ENCODE measurements at regions not wholly inside any gene's neighbourhood (a gene's known extent, or its start where the extent isn't known, plus 50 kb on each side); places are given as distances from the start of the nearest gene placed in this dataset.

DNA sequence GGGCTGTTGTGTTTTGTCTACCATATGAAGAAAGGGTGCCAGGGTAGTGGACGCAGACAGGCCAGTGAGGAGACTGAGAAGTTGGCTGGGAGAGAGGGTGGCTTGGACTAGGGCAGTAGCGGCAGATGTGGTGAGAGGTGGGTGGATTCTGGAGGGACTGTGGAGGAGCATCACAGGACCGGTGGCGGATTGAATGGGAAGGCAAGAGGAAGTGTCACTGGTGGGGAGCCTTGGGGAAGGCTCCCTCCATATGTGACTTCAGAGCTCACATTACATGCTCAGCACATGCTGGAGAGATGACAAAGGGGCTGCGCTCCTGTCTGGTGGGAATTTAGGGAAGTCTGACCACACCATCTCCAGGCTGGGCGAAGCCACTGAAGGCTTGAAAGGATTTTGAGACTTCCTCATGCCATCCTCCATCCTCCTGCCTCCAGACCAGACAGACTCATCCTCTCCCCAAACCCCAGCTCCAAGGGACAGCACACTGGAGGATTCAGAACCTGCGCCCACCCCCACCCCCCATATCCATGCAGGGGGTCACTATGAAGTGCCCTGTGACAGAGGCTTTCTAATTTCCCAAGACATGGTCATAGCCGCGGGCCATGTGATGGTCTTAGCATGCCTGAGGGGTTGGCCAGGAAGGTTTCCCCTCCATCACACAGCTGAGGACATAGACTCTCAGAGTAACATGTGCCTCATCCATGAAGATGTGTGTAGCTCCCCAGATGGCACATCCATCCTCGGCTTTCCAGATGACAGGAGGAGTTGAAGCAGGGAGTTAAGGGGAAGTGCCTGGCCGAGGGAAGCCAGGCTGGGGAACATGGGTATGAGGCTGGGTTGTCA is 138.8 kb upstream of the WNT4 start (continued):
- no peak for TF ChIP-seq ATF7 (IDR thresholded peaks at IDR 0.05)
- TF ChIP-seq ATF7 (CRISPR knock-in tag; IDR thresholded peaks at IDR 0.05) = no peak
- TF ChIP-seq CHD4 (IDR thresholded peaks at IDR 0.05; ENCODE audit: borderline replicate concordance, low read length) = no peak
- TF ChIP-seq ZNF713 (CRISPR knock-in tag; IDR thresholded peaks at IDR 0.05) = no peak
- TF ChIP-seq ESRRA (CRISPR knock-in tag; IDR thresholded peaks at IDR 0.05; ENCODE audit: low read depth) = no peak
- no peak for TF ChIP-seq NKX3-1 (CRISPR knock-in tag; IDR thresholded peaks at IDR 0.05)

DNA sequence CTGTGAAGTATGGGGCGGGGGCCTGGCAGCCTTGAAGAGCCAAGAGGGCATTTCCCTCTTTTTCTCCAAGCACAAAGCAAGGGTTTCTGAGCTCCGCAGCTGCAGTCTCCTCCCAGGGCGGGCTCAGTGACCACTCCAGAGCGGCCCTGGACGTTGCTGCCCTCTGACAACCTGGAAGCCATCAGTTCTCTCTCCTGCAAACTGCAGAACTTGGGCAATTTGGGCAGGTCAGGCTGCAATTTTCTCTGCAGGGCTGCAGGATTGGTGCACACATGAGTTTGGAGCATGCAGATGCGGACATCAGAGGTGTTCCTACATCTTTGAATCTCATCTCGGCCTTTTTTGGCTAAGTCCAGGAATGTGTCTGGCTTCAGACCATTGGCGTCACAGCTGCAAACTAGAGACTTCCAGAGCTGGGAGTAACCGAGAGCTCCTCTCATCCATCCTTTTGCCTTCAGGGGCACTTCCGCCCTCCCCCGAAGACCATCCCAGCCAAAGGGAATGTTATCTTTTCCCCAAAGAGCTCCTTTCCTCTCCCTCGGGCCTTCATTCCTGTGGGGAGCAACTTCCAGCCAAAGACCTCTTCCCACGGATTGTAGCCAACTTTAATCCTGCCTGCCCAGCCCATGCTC is 139.6 kb upstream of the WNT4 start:
- intact Hi-C loops (cut with micrococcal nuclease; ENCODE audit: unreplicated experiment) (no loop called here), in situ Hi-C loops (cut with HindIII; ENCODE audit: extremely low pct_ligation_motif_present, low pct_unique_long_range_greater_than_20kb) (no loop called here)
- Histone ChIP-seq H3K27ac (ENCODE audit: extremely low read length, insufficient read depth, low read length) (no peak overlapping the region), H3K4me1 (ENCODE audit: insufficient read depth, low read length) (peaks cover 16% of the 10 kb centered on the region), H3K27me3 (ENCODE audit: control insufficient read depth in 1 of 2, insufficient read depth in 2 of 2, low read length in 2 of 2) (peaks cover 0 to 27% of the 10 kb centered on the region in 2 experiments; a peak in 3 of 5 replicates), H3K9me3 (ENCODE audit: low read length) (no peaks in the 10 kb centered on the region), H3K9ac (ENCODE audit: insufficient read depth, low read depth, low read length) (no peak overlapping the region), H2AFZ (ENCODE audit: low read length) (no peak overlapping the region), H3K4me2 (ENCODE audit: low read depth, low read length) (no peak overlapping the region), H3K79me2 (ENCODE audit: insufficient read depth, low read length) (no peaks in the 10 kb centered on the region), H3K36me3 (replicated peaks in 1 of 2; ENCODE audit: control insufficient read depth in 1 of 2, insufficient read depth in 2 of 2, low read length in 2 of 2) (no peaks in the 10 kb centered on the region), H3K4me3 (replicated peaks in 1 of 3; ENCODE audit: insufficient read depth in 1 of 3, low read depth in 2 of 3, low read length in 3 of 3) (no peak overlapping the region), H4K20me1 (ENCODE audit: insufficient read depth, low read length) (no peaks in the 10 kb centered on the region)
- ChIA-PET CTCF (ENCODE audit: low intra/inter-chr PET ratio, low total read pairs) (no interaction called here), POLR2A (no interaction called here)
- TF ChIP-seq ZKSCAN8 (CRISPR knock-in tag; IDR thresholded peaks at IDR 0.05; ENCODE audit: borderline replicate concordance) = no peak
- TF ChIP-seq MBD4 (IDR thresholded peaks at IDR 0.05; ENCODE audit: borderline replicate concordance, low read length) = no peak
- ATAC-seq (no peak), DNase-seq (ENCODE audit: low spot score) (no peak), FAIRE-seq (no peak)
- no TSS peak for BruUV-seq (replicated peaks)
- 26% methylated on average over 12 of the region's 13 CpGs for WGBS (ENCODE audit: low lambda C conversion rate)

Data from HepG2 (cell line).